ENCODE measurements at regions not wholly inside any gene's neighbourhood (a gene's known extent, or its start where the extent isn't known, plus 50 kb on each side); places are given as distances from the start of the nearest gene placed in this dataset.
"Not testable (repeated sequence)": the region's sequence is repeated elsewhere in the genome, so short reads cannot be mapped to it uniquely, and the experiment has no call there.

- no peak for DNase-seq (ENCODE audit: extremely low read depth in 1 of 2, low read depth in 1 of 2)
Observed at GRCh38 chr1:96466842-96467241, 254.7 kb upstream of the PTBP2 start.

- DNase-seq (ENCODE audit: extremely low read depth in 1 of 2, low read depth in 1 of 2), result not testable (repeated sequence)
Observed at GRCh38 chr1:96469726-96470125, 251.9 kb upstream of the PTBP2 start.

DNA sequence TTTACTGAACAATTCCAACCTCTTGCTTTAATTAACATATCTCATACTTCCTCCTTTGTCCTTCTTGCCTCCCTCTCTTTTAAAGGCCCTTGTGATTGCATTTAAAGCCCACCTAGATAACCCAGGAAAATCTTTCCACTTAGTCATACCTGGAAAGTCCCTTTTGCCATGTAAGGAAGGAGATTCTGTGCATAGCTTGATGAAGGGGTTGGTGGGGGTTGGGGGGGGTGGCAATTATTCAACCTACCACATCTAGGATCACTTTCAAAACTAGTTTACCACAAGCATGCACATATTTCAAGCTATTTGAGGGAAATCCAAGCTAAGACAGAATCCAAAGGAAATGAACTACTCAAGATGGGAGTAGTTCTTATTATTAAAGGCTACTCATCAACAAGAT, 249.1 kb upstream of the PTBP2 start:
- DNase-seq (ENCODE audit: extremely low read depth in 1 of 2, low read depth in 1 of 2), result no peak

DNA sequence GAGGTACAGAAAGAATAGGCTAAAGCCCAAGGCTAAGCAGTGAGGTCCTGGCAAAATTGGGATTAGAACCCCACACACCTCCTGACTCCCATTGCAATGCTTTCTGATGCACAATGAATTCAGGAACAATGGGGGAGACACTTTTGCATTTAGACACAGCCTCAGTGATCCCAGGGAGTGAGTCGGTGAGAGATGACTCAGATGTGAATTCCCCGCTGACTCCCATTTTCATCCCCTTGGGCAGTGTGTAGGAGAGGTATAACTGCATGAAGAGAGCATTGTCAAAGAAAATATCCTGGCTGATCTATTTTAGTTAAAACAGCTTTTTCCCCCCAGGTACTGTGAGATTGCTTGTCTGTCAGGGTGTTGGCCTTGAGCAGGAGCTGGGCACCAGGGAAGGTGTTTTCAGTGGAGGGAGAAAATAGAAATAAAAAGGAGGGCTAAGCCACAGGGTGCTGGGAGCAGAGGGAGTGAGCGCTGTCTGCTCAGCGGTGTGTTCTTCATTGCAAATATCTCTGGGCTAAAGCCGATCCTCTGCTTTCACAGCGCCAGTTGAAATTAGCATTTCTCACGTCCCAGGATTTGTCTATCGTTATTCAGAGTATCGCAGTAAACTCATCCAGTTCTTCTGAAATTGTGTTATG, 247.7 kb upstream of the PTBP2 start:
- DNase-seq (ENCODE audit: extremely low read depth in 1 of 2, low read depth in 1 of 2), result no peak

DNA sequence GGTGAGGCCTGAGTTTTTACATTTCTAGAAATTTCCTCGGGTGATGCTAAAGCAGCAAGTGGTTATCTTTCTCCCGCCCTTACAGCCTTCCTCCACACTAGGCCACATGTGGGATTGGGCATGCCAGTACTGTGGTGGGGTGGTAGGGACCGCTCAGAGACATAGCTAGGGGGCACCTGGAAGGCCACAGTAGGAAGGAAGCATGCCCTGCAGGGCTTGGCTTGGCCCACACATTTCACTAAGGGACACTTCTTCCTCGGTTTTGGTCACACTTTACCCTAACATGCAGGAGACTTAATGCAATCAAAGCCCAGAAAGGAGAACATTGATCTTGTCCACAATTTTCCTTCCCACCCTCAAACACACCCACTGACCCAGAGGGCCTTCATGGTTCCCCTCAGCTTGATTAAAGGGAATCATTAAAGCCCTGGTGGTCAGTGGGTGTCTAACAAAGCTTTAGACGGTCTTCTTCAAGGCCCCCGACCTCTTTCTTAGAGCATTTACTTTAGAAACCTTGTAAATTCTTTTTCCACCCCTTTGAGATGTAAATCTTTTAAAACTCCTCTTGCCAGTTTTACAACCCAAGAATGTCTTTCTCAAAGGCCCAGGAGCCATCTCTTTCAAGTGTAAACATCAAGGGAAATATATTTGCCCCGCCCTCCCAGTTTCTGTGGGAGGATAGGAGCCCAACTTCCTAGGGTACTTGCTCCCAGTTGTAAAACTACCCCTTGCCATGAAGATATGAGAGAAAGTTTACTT, 246.4 kb upstream of the PTBP2 start:
- DNase-seq (ENCODE audit: extremely low read depth in 1 of 2, low read depth in 1 of 2), result no peak

- no peak for DNase-seq (ENCODE audit: extremely low read depth in 1 of 2, low read depth in 1 of 2)
Observed at GRCh38 chr1:96475903-96476302, 245.7 kb upstream of the PTBP2 start.

DNA sequence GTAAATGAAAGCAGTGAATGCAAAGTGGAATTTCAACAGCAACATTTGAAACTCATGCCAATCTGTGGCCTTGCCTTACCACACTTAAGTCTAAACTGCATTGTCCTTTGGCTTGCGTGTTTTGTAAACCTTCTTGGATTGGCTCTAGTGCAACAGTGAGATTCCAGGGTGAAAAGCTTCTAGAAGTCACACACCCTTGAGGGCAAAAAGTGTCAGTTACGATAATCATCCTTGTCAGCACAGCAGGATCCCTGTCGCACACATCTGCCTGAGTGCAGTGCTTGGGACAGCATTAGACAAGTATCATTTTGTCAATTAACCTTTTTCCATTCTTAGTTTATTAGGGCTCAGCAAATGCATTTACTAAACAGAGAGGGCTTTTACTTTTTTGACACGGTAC, 243.4 kb upstream of the PTBP2 start:
- no peak for DNase-seq (ENCODE audit: extremely low read depth in 1 of 2, low read depth in 1 of 2)

- no peak for DNase-seq (ENCODE audit: extremely low read depth in 1 of 2, low read depth in 1 of 2)
Observed at GRCh38 chr1:96481409-96481808, 240.2 kb upstream of the PTBP2 start.

GRCh38 chr1:96482616-96483015, 239.0 kb upstream of the PTBP2 start:
- DNase-seq (ENCODE audit: extremely low read depth in 1 of 2, low read depth in 1 of 2), result no peak

GRCh38 chr1:96487394-96487793, 234.2 kb upstream of the PTBP2 start:
- no peak for DNase-seq (ENCODE audit: extremely low read depth in 1 of 2, low read depth in 1 of 2)

DNA sequence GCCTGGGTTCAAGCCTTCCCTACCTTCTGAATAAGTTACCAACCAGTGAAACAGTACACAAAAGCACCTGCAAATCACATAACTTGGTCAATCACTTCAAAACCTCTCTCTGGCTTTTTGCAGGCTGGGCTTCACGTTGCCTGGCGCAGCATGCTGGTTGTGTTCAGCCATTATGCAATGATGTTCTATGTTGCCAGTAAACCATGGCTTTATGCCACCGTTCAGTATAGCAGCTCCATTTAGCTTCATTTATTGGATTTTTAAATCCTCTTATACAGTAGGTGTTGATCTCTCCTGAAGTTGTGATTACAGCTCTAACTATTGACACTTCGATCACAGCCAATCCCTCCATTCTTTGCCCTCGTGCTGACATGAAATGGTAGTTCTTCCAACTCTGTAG, 233.6 kb upstream of the PTBP2 start:
- no peak for DNase-seq (ENCODE audit: extremely low read depth in 1 of 2, low read depth in 1 of 2)

- no peak for DNase-seq (ENCODE audit: extremely low read depth in 1 of 2, low read depth in 1 of 2)
Observed at GRCh38 chr1:96488777-96489176, 232.8 kb upstream of the PTBP2 start.

DNA sequence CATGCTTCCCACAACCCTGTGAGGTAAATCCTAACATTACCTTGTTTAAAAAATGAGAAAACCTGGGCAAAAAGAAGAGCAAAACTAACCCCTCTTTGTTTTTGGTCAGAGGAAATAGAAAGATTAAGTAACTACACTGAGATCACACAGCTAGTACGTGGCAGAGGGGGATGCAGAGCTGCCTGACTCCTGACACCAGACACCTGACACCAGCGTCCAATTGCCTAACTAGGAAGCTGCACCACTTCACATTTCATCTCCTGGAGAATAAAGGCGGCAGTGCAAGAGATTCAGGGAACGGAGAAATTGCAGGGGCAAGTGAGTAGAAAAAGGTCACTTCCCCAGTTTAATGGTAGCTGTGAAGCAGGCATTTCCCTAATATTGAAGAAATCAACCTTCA, 229.3 kb upstream of the PTBP2 start:
- no peak for DNase-seq (ENCODE audit: extremely low read depth in 1 of 2, low read depth in 1 of 2)

- DNase-seq (ENCODE audit: extremely low read depth in 1 of 2, low read depth in 1 of 2), result no peak
Observed at GRCh38 chr1:96498744-96499340, 222.7 kb upstream of the PTBP2 start.

DNA sequence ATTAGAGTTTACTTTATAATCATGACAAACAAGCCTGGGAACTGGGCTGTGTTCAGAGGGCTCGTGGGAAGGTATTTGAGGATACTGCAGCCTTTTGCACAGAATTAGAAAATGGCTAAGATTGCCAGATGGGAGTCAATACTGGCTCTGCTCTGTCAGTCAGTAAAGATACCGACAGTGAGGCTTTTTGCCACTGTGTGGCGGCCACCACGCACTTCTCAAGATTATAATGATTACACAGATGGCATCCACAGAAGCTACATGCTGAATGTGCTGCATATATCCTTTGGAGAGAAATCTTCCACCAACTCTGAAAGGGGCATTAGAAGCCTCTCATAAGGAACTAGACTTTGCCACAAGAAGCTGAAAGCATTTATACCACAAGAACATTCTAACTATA, 213.4 kb upstream of the PTBP2 start:
- no peak for DNase-seq (ENCODE audit: extremely low read depth in 1 of 2, low read depth in 1 of 2)

DNA sequence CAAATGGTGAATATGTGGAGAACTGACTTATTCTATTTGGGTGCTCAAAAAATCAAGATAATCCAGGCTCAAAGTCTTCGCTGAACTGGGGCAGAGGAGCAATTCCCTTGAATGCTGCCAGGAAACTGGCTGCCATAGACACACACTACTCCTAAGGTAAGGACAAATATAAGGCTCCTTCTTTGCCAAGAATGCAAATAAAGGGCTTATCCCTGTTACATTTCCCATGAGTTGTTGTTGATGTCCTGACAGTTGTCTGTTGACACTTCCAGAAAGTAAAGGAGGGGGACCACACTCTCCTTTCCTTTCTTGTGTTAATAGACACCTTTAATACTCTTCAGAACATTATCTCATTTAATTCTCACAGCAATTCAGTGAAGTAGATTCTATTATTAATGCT, 212.2 kb upstream of the PTBP2 start:
- no peak for DNase-seq (ENCODE audit: extremely low read depth in 1 of 2, low read depth in 1 of 2)

- no peak for DNase-seq (ENCODE audit: extremely low read depth in 1 of 2, low read depth in 1 of 2)
Observed at GRCh38 chr1:96509951-96510350, 211.6 kb upstream of the PTBP2 start.

GRCh38 chr1:96510391-96510790, 211.2 kb upstream of the PTBP2 start:
- no peak for DNase-seq (ENCODE audit: extremely low read depth in 1 of 2, low read depth in 1 of 2)

- DNase-seq (ENCODE audit: extremely low read depth in 1 of 2, low read depth in 1 of 2), result no peak
Observed at GRCh38 chr1:96510911-96511310, 210.7 kb upstream of the PTBP2 start.

GRCh38 chr1:96513136-96513535, 208.4 kb upstream of the PTBP2 start:
- DNase-seq (ENCODE audit: extremely low read depth in 1 of 2, low read depth in 1 of 2), result no peak

DNA sequence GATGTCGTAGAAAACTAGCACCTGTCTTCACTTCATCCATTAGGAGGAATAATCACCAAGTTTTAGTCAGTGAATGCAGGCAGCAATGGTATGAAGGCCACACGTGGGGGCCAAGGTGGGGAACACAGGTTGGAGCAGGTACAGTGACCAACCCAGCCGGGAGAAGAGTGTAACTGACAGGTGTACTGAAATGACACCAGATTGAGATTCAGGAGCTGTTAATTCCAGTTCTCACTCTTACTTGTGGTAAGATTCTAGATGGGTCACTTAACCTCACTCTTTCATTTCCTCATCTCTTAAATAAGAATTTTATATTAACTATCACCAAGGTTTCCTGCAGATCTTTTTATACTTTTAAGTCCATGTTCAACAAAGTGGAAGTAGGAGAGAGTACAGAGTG, 206.2 kb upstream of the PTBP2 start:
- DNase-seq (ENCODE audit: extremely low read depth in 1 of 2, low read depth in 1 of 2), result no peak

GRCh38 chr1:96515925-96516324, 205.7 kb upstream of the PTBP2 start:
- DNase-seq (ENCODE audit: extremely low read depth in 1 of 2, low read depth in 1 of 2), result no peak
